ENCODE measurements at regions not wholly inside any gene's neighbourhood (a gene's known extent, or its start where the extent isn't known, plus 50 kb on each side); places are given as distances from the start of the nearest gene placed in this dataset.

GRCh38 chr5:40306869-40307487, 372.7 kb upstream of the PTGER4 start:
- DNase-seq (ENCODE audit: low spot score) = no peak
- ChIA-PET POLR2A (ENCODE audit: low non-redundant PET) (no interaction called here), CTCF (no interaction called here)
- H3K27ac ChIP-seq (ENCODE audit: low read depth, low read length, poor library complexity, severe bottlenecking) = no peak overlapping the region
- no peaks in the 10 kb centered on the region for H3K4me1 ChIP-seq (ENCODE audit: insufficient read depth, low read length, poor library complexity, severe bottlenecking)
- no peaks in the 10 kb centered on the region for H3K36me3 ChIP-seq (ENCODE audit: insufficient read depth, low read length, poor library complexity, severe bottlenecking)
- no TSS peak for BruUV-seq (replicated peaks)
- H3K4me3 ChIP-seq (ENCODE audit: low read depth, low read length, poor library complexity, severe bottlenecking) = no peak overlapping the region
- intact Hi-C loops (cut with micrococcal nuclease; ENCODE audit: unreplicated experiment) = no loop called here
- TF ChIP-seq EZH2 (IDR thresholded peaks at IDR 0.05; ENCODE audit: borderline replicate concordance, low read depth, low read length, poor library complexity, severe bottlenecking) = no peak
- TF ChIP-seq, protein P1, sequence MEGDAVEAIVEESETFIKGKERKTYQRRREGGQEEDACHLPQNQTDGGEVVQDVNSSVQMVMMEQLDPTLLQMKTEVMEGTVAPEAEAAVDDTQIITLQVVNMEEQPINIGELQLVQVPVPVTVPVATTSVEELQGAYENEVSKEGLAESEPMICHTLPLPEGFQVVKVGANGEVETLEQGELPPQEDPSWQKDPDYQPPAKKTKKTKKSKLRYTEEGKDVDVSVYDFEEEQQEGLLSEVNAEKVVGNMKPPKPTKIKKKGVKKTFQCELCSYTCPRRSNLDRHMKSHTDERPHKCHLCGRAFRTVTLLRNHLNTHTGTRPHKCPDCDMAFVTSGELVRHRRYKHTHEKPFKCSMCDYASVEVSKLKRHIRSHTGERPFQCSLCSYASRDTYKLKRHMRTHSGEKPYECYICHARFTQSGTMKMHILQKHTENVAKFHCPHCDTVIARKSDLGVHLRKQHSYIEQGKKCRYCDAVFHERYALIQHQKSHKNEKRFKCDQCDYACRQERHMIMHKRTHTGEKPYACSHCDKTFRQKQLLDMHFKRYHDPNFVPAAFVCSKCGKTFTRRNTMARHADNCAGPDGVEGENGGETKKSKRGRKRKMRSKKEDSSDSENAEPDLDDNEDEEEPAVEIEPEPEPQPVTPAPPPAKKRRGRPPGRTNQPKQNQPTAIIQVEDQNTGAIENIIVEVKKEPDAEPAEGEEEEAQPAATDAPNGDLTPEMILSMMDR (conservative IDR thresholded peaks at IDR 0.05; ENCODE audit: low read depth, low read length) = no peak
- H3K27me3 ChIP-seq (replicated peaks; ENCODE audit: insufficient read depth, low read depth, low read length, poor library complexity) = no peaks in the 10 kb centered on the region
- H3K9me3 ChIP-seq (ENCODE audit: low read depth, low read length, poor library complexity, severe bottlenecking) = no peaks in the 10 kb centered on the region

DNA sequence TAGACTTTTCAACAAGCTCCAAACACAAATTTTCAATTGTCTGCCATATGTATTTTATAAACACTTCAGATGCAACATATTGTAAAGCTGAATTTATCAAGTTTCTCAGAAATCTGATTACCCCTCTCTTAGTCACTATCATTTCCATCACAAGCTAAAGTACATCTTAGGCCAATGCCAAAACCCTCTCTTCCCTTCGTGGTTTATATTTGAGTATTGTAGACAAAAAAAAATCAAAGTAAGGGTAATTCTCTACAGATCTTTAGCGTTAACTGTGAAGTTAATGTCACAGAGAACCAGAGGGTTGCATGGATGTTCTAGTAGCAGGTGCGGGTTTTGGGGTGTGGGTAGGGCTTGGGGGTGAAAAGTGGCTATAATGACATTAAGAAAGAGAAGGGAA, 387.7 kb upstream of the PTGER4 start:
- Histone ChIP-seq H3K36me3 (ENCODE audit: insufficient read depth, low read length, poor library complexity, severe bottlenecking) (no peaks in the 10 kb centered on the region), H3K4me1 (ENCODE audit: insufficient read depth, low read length, poor library complexity, severe bottlenecking) (no peaks in the 10 kb centered on the region), H3K27ac (ENCODE audit: low read depth, low read length, poor library complexity, severe bottlenecking) (no peak overlapping the region), H3K9me3 (ENCODE audit: low read depth, low read length, poor library complexity, severe bottlenecking) (no peaks in the 10 kb centered on the region), H3K4me3 (ENCODE audit: low read depth, low read length, poor library complexity, severe bottlenecking) (no peak overlapping the region), H3K27me3 (replicated peaks; ENCODE audit: insufficient read depth, low read depth, low read length, poor library complexity) (no peaks in the 10 kb centered on the region)
- no peak for TF ChIP-seq EZH2 (IDR thresholded peaks at IDR 0.05; ENCODE audit: borderline replicate concordance, low read depth, low read length, poor library complexity, severe bottlenecking)
- TF ChIP-seq, protein P1 (conservative IDR thresholded peaks at IDR 0.05; ENCODE audit: low read depth, low read length) = no peak
- ChIA-PET POLR2A (ENCODE audit: low non-redundant PET) (no interaction called here), CTCF (no interaction called here)
- no TSS peak for BruUV-seq (replicated peaks)
- intact Hi-C loops (cut with micrococcal nuclease; ENCODE audit: unreplicated experiment) = no loop called here
- no peak for DNase-seq (ENCODE audit: low spot score)

DNA sequence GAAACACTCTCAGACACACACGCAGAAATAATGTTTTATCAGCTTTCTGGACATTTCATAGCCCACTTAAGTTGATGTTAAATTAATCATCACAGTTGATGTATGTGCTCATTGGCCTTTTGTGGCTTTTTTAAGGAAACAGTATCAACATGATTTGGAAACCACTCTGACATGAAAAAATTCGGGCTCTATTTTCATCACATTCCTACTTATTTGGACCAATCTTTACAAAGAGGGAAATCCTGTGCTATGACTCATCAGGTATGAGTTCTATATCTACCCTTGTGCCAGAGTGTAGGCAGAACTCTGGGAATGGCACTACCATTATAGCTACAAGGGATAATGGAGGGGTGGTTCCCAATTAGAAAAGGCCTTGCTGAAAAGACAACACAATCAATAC, 388.4 kb upstream of the PTGER4 start:
- no peak for DNase-seq (ENCODE audit: low spot score)
- intact Hi-C loops (cut with micrococcal nuclease; ENCODE audit: unreplicated experiment) = no loop called here
- no peak for TF ChIP-seq EZH2 (IDR thresholded peaks at IDR 0.05; ENCODE audit: borderline replicate concordance, low read depth, low read length, poor library complexity, severe bottlenecking)
- TF ChIP-seq, protein P1 (conservative IDR thresholded peaks at IDR 0.05; ENCODE audit: low read depth, low read length) = no peak
- no peaks in the 10 kb centered on the region for H3K9me3 ChIP-seq (ENCODE audit: low read depth, low read length, poor library complexity, severe bottlenecking)
- H3K27ac ChIP-seq (ENCODE audit: low read depth, low read length, poor library complexity, severe bottlenecking) = no peak overlapping the region
- no peaks in the 10 kb centered on the region for H3K36me3 ChIP-seq (ENCODE audit: insufficient read depth, low read length, poor library complexity, severe bottlenecking)
- no TSS peak for BruUV-seq (replicated peaks)
- ChIA-PET POLR2A (ENCODE audit: low non-redundant PET) (no interaction called here), CTCF (no interaction called here)
- H3K4me1 ChIP-seq (ENCODE audit: insufficient read depth, low read length, poor library complexity, severe bottlenecking) = no peaks in the 10 kb centered on the region
- H3K4me3 ChIP-seq (ENCODE audit: low read depth, low read length, poor library complexity, severe bottlenecking) = no peak overlapping the region
- no peaks in the 10 kb centered on the region for H3K27me3 ChIP-seq (replicated peaks; ENCODE audit: insufficient read depth, low read depth, low read length, poor library complexity)

All from A673 (cell line).